ENCODE measurements at regions not wholly inside any gene's neighbourhood (a gene's known extent, or its start where the extent isn't known, plus 50 kb on each side); places are given as distances from the start of the nearest gene placed in this dataset.

DNA sequence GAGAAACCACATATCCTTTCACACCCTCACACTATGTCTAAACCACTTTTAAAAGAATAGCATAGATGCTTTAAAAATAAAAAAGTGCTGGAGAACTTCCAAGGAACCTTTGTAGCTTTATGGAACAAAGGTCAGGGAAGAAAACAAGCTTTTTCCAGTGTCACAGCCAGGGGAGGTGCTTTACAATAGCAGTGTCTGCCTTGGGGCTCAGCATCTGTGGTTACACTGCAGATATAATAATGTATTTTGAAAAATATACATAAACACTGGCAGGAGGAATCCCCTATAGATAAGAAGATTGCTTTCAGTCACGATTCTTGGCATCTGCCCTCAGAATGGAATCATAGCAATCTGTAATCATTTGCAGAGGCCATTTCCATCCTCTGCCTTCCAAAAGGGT, 362.4 kb upstream of the LRRC3B start:
- FAIRE-seq (no peak), DNase-seq (ENCODE audit: low read depth, low spot score) (no peak)
- TF ChIP-seq JUN (IDR thresholded peaks at IDR 0.05; ENCODE audit: borderline replicate concordance, insufficient read depth, insufficient read length, low read depth) (no peak), MYC (IDR thresholded peaks at IDR 0.05; ENCODE audit: low read depth, low read length) (no peak), FOS (IDR thresholded peaks at IDR 0.05; ENCODE audit: borderline replicate concordance, insufficient read depth, low read length) (no peak), GATA2 (IDR thresholded peaks at IDR 0.05; ENCODE audit: insufficient read depth, insufficient read length, low read depth, low read length) (no peak), POLR2AphosphoS5 (IDR thresholded peaks at IDR 0.05; ENCODE audit: insufficient read depth, low read depth, low read length) (no peak), EZH2 (IDR thresholded peaks at IDR 0.05; ENCODE audit: borderline replicate concordance, low read depth, low read length, severe bottlenecking) (no peak), POLR2A (IDR thresholded peaks at IDR 0.05; ENCODE audit: low read depth, low read length) (no peak)
- TF ChIP-seq, protein P1, sequence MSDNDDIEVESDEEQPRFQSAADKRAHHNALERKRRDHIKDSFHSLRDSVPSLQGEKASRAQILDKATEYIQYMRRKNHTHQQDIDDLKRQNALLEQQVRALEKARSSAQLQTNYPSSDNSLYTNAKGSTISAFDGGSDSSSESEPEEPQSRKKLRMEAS (IDR thresholded peaks at IDR 0.05; ENCODE audit: insufficient read depth, insufficient read length), result no peak
- TF ChIP-seq, protein P2, sequence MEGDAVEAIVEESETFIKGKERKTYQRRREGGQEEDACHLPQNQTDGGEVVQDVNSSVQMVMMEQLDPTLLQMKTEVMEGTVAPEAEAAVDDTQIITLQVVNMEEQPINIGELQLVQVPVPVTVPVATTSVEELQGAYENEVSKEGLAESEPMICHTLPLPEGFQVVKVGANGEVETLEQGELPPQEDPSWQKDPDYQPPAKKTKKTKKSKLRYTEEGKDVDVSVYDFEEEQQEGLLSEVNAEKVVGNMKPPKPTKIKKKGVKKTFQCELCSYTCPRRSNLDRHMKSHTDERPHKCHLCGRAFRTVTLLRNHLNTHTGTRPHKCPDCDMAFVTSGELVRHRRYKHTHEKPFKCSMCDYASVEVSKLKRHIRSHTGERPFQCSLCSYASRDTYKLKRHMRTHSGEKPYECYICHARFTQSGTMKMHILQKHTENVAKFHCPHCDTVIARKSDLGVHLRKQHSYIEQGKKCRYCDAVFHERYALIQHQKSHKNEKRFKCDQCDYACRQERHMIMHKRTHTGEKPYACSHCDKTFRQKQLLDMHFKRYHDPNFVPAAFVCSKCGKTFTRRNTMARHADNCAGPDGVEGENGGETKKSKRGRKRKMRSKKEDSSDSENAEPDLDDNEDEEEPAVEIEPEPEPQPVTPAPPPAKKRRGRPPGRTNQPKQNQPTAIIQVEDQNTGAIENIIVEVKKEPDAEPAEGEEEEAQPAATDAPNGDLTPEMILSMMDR (IDR thresholded peaks at IDR 0.05; ENCODE audit: extremely low read depth in 1 of 2, insufficient read depth in 1 of 2, low read depth in 1 of 2, low read length in 2 of 2), result no peak
- Histone ChIP-seq H3K9me3 (replicated peaks; ENCODE audit: control insufficient read depth, insufficient read depth, low read length) (peaks cover 3% of the 10 kb centered on the region), H4K20me1 (replicated peaks; ENCODE audit: control insufficient read depth, extremely low read depth, insufficient read depth, low read length) (no peaks in the 10 kb centered on the region), H3K9ac (replicated peaks; ENCODE audit: extremely low read depth, insufficient read depth, low read length) (no peak overlapping the region), H3K4me3 (replicated peaks in 1 of 3; ENCODE audit: insufficient read depth in 1 of 3, low read depth in 1 of 3, low read length in 3 of 3) (no peak overlapping the region), H3K4me1 (ENCODE audit: control insufficient read depth, extremely low read depth, insufficient read depth, low read length) (no peaks in the 10 kb centered on the region), H3K4me2 (ENCODE audit: insufficient read depth, low read length) (no peak overlapping the region), H3K36me3 (ENCODE audit: control insufficient read depth in 2 of 2, extremely low read depth in 1 of 2, insufficient read depth in 2 of 2, low read length in 2 of 2) (no peaks in the 10 kb centered on the region), H3K27me3 (ENCODE audit: control insufficient read depth in 2 of 2, insufficient read depth in 2 of 2, low read length in 2 of 2) (no peaks in the 10 kb centered on the region), H3K79me2 (ENCODE audit: control insufficient read depth, insufficient read depth, low read length) (no peaks in the 10 kb centered on the region), H3K27ac (ENCODE audit: insufficient read depth, low read depth, low read length) (no peak overlapping the region), H2AFZ (ENCODE audit: low read depth, low read length) (no peak overlapping the region), H3K9me1 (replicated peaks; ENCODE audit: control insufficient read depth, extremely low read depth, insufficient read depth, low read length) (no peaks in the 10 kb centered on the region)
- no TSS peak for BruUV-seq (replicated peaks)
- intact Hi-C loops (cut with micrococcal nuclease) (no loop called here), dilution Hi-C loops (cut with MboI; ENCODE audit: extremely low pct_ligation_motif_present, low sequenced_read_pairs) (no loop called here)
- ChIA-PET CTCF (no interaction called here), POLR2A (no interaction called here)

Data from endothelial cell of umbilical vein (primary cell).